ENCODE measurements at regions not wholly inside any gene's neighbourhood (a gene's known extent, or its start where the extent isn't known, plus 50 kb on each side); places are given as distances from the start of the nearest gene placed in this dataset.
"Not testable (repeated sequence)": the region's sequence is repeated elsewhere in the genome, so short reads cannot be mapped to it uniquely, and the experiment has no call there.

GRCh38 chr16:48681520-48681919 is 71.5 kb upstream of the N4BP1 start:
- no peak for TF ChIP-seq CTCF (IDR thresholded peaks at IDR 0.05; ENCODE audit: extremely low read depth, missing control alignments)
- no peak for DNase-seq (ENCODE audit: low spot score)

GRCh38 chr16:48680881-48681280 is 70.9 kb upstream of the N4BP1 start:
- DNase-seq (ENCODE audit: low spot score) = no peak
- no peak for TF ChIP-seq CTCF (IDR thresholded peaks at IDR 0.05; ENCODE audit: extremely low read depth, missing control alignments)

GRCh38 chr16:48676836-48677235 is 66.9 kb upstream of the N4BP1 start:
- no peak for TF ChIP-seq CTCF (IDR thresholded peaks at IDR 0.05; ENCODE audit: extremely low read depth, missing control alignments)
- DNase-seq (ENCODE audit: low spot score) = no peak

GRCh38 chr16:48668184-48668583 is 58.2 kb upstream of the N4BP1 start:
- DNase-seq (ENCODE audit: low spot score) = not testable (repeated sequence)

- no peak for TF ChIP-seq CTCF (IDR thresholded peaks at IDR 0.05; ENCODE audit: extremely low read depth, missing control alignments)
These were observed 50.0 kb upstream of the N4BP1 start for GRCh38 chr16:48659940-48660339.

More at GRCh38 chr16:48659940-48660339, 50.0 kb upstream of the N4BP1 start:
- DNase-seq (ENCODE audit: low spot score) = no peak
